HFF-Myc (cell line): ENCODE measurements at regions not wholly inside any gene's neighbourhood (a gene's known extent, or its start where the extent isn't known, plus 50 kb on each side); places are given as distances from the start of the nearest gene placed in this dataset.

ENCODE experiments used
- DNase-seq: peaks from one replicate; pipeline ENCODE4 v3.0.0-alpha.2; 2011; ENCODE audit warnings: low read depth; ENCODE audit errors: extremely low read depth
- H3K4me3 ChIP-seq: replicated peaks from 2 replicates; pipeline ENCODE4 v1.5.1; 2011; ENCODE audit warnings: low read depth, mild to moderate bottlenecking, control low read depth, low read length
- TF ChIP-seq, protein P1 (sequence below): IDR thresholded peaks from 2 replicates; pipeline ENCODE4 v1.5.1; 2012; ENCODE audit warnings: mild to moderate bottlenecking, low read depth, low read length, control low read depth; ENCODE audit errors: missing control alignments

DNA sequence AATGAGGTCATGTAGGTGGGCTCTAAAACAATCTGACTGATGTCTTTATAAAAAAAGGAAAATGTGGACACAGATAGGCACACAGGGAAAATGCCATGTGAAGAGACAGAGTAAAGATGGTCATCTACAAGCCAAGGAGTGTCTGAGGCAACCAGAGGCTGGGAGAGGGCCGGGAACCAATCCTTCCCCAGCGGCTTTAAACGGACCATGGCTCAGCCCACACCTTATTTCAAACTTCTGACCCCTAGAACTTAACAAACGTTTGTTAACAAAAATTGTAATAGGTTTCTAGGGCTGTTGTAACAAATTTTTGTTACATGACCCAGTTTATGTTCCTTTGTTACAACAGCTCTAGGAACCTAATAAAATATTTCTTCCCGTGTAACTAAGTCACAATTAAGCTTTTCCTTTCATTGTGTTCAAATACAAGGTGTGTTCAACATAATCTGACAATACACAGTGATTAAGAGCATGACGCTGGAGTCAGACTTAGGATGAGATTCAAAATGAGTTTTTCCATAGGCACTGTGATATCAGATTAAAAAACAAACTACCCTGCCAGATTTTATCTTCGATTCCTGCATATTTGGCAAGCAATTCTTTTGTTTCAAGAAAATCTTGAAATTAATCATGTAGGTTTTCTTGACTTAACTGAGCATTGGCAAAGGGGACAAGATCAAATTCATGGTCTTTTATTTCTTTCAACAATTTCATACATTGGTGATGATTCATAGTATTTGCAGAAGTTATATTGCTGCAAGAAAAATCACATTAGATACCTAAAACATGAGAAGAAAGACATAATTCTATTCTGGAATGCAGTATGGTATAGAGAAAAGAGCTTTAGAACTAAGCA lies 169.5 kb upstream of the RIPOR2 start:
- DNase-seq = no peak
- H3K4me3 ChIP-seq = no peak overlapping the region
- TF ChIP-seq, protein P1, sequence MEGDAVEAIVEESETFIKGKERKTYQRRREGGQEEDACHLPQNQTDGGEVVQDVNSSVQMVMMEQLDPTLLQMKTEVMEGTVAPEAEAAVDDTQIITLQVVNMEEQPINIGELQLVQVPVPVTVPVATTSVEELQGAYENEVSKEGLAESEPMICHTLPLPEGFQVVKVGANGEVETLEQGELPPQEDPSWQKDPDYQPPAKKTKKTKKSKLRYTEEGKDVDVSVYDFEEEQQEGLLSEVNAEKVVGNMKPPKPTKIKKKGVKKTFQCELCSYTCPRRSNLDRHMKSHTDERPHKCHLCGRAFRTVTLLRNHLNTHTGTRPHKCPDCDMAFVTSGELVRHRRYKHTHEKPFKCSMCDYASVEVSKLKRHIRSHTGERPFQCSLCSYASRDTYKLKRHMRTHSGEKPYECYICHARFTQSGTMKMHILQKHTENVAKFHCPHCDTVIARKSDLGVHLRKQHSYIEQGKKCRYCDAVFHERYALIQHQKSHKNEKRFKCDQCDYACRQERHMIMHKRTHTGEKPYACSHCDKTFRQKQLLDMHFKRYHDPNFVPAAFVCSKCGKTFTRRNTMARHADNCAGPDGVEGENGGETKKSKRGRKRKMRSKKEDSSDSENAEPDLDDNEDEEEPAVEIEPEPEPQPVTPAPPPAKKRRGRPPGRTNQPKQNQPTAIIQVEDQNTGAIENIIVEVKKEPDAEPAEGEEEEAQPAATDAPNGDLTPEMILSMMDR = no peak

DNA sequence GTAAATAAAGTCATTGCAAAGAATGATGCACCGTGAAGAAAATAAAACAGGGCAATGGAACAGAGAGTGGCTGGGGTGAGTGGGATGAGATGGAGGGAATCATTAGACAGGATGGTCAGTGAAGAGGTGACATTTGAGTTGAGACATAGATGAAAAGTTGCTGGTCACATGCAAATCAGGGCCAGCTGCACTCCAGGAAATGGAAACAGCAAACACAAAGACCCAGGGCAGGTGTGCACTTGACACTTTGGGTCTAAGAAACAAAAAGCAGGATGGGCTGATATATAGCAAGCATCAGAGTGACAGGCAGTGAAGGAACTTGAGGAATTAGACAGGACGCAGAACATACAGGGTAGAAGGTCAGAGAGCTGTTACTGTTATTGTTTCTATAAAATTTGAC lies 171.5 kb upstream of the RIPOR2 start:
- no peak for DNase-seq
- TF ChIP-seq, protein P1 = no peak
- no peak overlapping the region for H3K4me3 ChIP-seq

DNA sequence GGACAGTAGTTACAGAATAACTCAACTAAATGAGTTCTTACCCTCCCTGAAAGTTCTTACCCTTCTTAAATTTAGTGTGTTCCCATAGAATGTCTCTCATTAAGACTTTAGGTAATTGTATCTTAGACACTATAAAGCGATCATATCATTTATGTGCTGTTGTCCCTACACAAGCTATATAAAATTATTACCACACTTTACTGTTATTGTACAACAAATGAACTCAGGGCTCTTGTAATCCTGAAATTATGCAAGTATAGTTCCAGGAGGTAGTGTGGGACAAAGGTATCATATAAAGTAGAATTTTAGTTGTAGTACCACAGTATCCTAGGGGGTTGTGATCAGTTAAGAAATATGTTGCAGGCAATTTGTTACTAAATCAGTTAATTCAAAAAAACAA lies 167.4 kb upstream of the CARMIL1 start:
- no peak overlapping the region for H3K4me3 ChIP-seq
- no peak for DNase-seq
- TF ChIP-seq, protein P1 = no peak

DNA sequence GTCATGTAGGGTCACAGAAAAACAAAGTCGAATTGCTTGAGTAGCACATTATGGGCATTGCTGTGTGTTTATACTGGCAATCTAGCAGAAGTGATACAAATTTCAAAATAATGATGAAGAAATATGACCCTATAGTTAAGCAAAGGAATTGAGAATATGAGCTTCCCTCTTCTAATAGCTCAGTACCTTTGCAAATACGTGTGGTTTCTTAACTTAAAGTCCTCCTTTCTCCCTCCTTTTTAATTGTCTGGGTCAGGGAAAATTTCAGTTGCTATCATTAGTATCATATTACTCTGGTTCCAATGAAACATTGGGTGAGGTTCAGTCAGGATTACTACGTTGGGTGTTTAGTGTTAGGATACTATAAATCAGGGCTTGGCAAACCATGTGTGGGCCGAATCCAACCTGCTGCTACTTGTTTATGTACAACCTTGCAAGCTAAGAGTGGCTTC lies 166.8 kb upstream of the CARMIL1 start:
- TF ChIP-seq, protein P1 = no peak
- no peak for DNase-seq
- H3K4me3 ChIP-seq = no peak overlapping the region

DNA sequence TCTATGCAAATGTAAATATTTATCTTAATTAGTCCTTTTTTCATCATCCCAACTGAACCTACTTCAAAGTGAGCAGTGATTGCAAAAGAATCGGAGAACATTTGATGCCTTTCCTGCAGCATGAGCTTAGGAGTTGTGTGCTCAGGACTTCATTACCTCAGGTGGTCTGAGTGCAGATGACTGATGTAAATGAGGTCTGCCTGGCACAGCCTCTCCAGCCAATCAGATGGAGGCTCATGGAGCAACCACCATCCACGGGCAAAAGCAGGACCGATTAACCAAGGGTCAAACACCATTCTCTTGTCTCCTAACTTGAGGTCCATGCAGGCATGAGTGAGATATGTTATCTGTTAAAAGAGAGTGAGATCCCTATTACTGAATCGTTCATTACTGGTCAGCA lies 165.7 kb upstream of the CARMIL1 start:
- H3K4me3 ChIP-seq = no peak overlapping the region
- DNase-seq = no peak
- TF ChIP-seq, protein P1 = no peak

DNA sequence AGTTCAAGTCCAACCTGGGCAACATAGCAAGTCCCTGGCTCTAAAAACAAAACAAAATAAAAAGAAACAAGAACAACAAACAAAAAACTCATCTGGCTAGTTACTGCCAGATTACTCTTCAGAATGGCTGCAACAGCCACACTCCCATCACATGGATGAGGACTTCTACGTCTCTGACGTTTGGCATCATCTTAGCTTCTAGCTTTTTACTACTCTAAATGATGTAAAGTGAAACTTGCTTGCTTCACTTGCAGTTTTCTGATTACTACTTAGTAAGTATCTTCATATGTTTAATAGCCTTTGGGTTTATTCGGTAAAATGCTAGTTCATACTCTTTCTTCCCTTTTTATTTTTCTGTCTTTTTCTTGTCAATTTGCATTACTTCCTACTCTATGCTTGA lies 161.1 kb upstream of the CARMIL1 start:
- no peak overlapping the region for H3K4me3 ChIP-seq
- DNase-seq = no peak
- TF ChIP-seq, protein P1 = no peak

DNA sequence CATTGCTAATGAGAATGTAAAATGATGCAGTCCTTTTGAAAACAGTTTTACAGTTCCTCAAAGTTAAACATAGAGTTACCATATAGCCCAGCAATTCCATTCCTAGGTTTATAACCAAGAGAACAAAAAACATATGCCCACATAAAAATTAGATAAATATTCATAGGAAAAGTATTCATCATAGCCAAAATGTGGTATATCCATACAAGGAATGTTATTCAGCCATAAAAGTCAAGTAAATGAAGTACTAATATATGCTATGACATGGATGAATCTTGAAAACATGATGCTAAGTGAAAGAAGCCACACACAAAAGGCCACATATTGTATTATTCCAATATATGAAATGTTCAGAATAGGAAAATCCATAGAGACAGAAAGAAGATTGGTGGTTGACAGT lies 158.0 kb upstream of the CARMIL1 start:
- TF ChIP-seq, protein P1 = no peak
- no peak overlapping the region for H3K4me3 ChIP-seq
- no peak for DNase-seq
